ENCODE measurements at regions not wholly inside any gene's neighbourhood (a gene's known extent, or its start where the extent isn't known, plus 50 kb on each side); places are given as distances from the start of the nearest gene placed in this dataset.

- Histone ChIP-seq H3K79me2 (ENCODE audit: low read depth) (no peaks in the 10 kb centered on the region), H3K36me3 (no peaks in the 10 kb centered on the region), H3K27me3 (no peaks in the 10 kb centered on the region), H3K27ac (no peak overlapping the region), H3K9me3 (ENCODE audit: low read depth) (no peaks in the 10 kb centered on the region), H3F3A (ENCODE audit: low read depth) (no peaks in the 10 kb centered on the region), H2AFZ (replicated peaks) (no peak overlapping the region), H3K4me2 (no peak overlapping the region), H3K9ac (no peak overlapping the region), H3K4me1 (no peaks in the 10 kb centered on the region), H4K20me1 (ENCODE audit: low read depth) (no peaks in the 10 kb centered on the region), H3K4me3 (no peak overlapping the region)
- Mint-ChIP-seq H3K9me3 (peaks cover 2% of the 10 kb centered on the region), H3K4me3 (no peak overlapping the region), H3K27me3 (ENCODE audit: insufficient read depth, low read depth) (no peaks in the 10 kb centered on the region), H3K27ac (no peak overlapping the region), H3K4me1 (peaks cover 2% of the 10 kb centered on the region), H3K36me3 (no peaks in the 10 kb centered on the region)
- TF ChIP-seq CTCF (IDR thresholded peaks at IDR 0.05) (no peak), EZH2phosphoT487 (IDR thresholded peaks at IDR 0.05) (no peak), EZH2 (IDR thresholded peaks at IDR 0.05) (no peak)
- DNase-seq (ENCODE audit: low spot score), result no peak
Observed at GRCh38 chr21:22743085-22743484, 1744.9 kb downstream of the NCAM2 start.

- no peaks in the 10 kb centered on the region for H3K36me3 ChIP-seq
- H4K20me1 ChIP-seq (ENCODE audit: low read depth), result no peaks in the 10 kb centered on the region
- H3K9me3 ChIP-seq (ENCODE audit: low read depth), result no peaks in the 10 kb centered on the region
- peak; percentile 3 for DNase-seq (ENCODE audit: low spot score)
- H3K36me3 Mint-ChIP-seq, result no peaks in the 10 kb centered on the region
- H3K4me1 Mint-ChIP-seq, result no peaks in the 10 kb centered on the region
- H3K4me3 Mint-ChIP-seq, result no peak overlapping the region
- no peaks in the 10 kb centered on the region for H3K27me3 Mint-ChIP-seq (ENCODE audit: insufficient read depth, low read depth)
- TF ChIP-seq CTCF (IDR thresholded peaks at IDR 0.05) (no peak), EZH2phosphoT487 (IDR thresholded peaks at IDR 0.05) (no peak), EZH2 (IDR thresholded peaks at IDR 0.05) (no peak)
- no peak overlapping the region for H3K27ac Mint-ChIP-seq
- no peaks in the 10 kb centered on the region for H3K27me3 ChIP-seq
- no peak overlapping the region for H2AFZ ChIP-seq (replicated peaks)
- H3F3A ChIP-seq (ENCODE audit: low read depth), result no peaks in the 10 kb centered on the region
- no peak overlapping the region for H3K9ac ChIP-seq
- no peak overlapping the region for H3K4me2 ChIP-seq
- no peaks in the 10 kb centered on the region for H3K9me3 Mint-ChIP-seq
- H3K27ac ChIP-seq, result no peak overlapping the region
- H3K79me2 ChIP-seq (ENCODE audit: low read depth), result no peaks in the 10 kb centered on the region
- no peak overlapping the region for H3K4me3 ChIP-seq
- no peaks in the 10 kb centered on the region for H3K4me1 ChIP-seq
Observed at GRCh38 chr21:22754746-22755145, 1756.5 kb downstream of the NCAM2 start.

GRCh38 chr21:22758478-22758877 is 1760.3 kb downstream of the NCAM2 start:
- no peaks in the 10 kb centered on the region for H4K20me1 ChIP-seq (ENCODE audit: low read depth)
- H3K27ac Mint-ChIP-seq, result no peak overlapping the region
- H3K27me3 Mint-ChIP-seq (ENCODE audit: insufficient read depth, low read depth), result no peaks in the 10 kb centered on the region

More at GRCh38 chr21:22758478-22758877, 1760.3 kb downstream of the NCAM2 start:
- Histone ChIP-seq H3K27ac (no peak overlapping the region), H2AFZ (replicated peaks) (no peak overlapping the region), H3K9me3 (ENCODE audit: low read depth) (no peaks in the 10 kb centered on the region), H3K4me2 (no peak overlapping the region), H3F3A (ENCODE audit: low read depth) (no peaks in the 10 kb centered on the region), H3K79me2 (ENCODE audit: low read depth) (no peaks in the 10 kb centered on the region), H3K9ac (no peak overlapping the region), H3K36me3 (no peaks in the 10 kb centered on the region), H3K27me3 (no peaks in the 10 kb centered on the region), H3K4me3 (no peak overlapping the region), H3K4me1 (no peaks in the 10 kb centered on the region)
- Mint-ChIP-seq H3K36me3 (no peaks in the 10 kb centered on the region), H3K4me1 (no peaks in the 10 kb centered on the region), H3K4me3 (no peak overlapping the region), H3K9me3 (no peaks in the 10 kb centered on the region)
- no peak for DNase-seq (ENCODE audit: low spot score)
- TF ChIP-seq CTCF (IDR thresholded peaks at IDR 0.05), result no peak

Data from neural progenitor cell (in vitro differentiated cells).